Colon (tissue), 2 donors: ENCODE measurements at regions not wholly inside any gene's neighbourhood (a gene's known extent, or its start where the extent isn't known, plus 50 kb on each side); places are given as distances from the start of the nearest gene placed in this dataset.
"Not testable (repeated sequence)": the region's sequence is repeated elsewhere in the genome, so short reads cannot be mapped to it uniquely, and the experiment has no call there.

Source experiments
- FAIRE-seq: peaks from 2 replicates; lab custom pipeline; 2012; peaks lifted over from hg19 to GRCh38; lab: Jason Lieb, UNC
- donor health status: control.
- donor health status: control.

- FAIRE-seq, result not testable (repeated sequence)
Measured at GRCh38 chr9:78916884-78917283, 620.0 kb downstream of the PSAT1 start.

GRCh38 chr9:78918976-78919375 lies 622.1 kb downstream of the PSAT1 start:
- FAIRE-seq, result no peak

DNA sequence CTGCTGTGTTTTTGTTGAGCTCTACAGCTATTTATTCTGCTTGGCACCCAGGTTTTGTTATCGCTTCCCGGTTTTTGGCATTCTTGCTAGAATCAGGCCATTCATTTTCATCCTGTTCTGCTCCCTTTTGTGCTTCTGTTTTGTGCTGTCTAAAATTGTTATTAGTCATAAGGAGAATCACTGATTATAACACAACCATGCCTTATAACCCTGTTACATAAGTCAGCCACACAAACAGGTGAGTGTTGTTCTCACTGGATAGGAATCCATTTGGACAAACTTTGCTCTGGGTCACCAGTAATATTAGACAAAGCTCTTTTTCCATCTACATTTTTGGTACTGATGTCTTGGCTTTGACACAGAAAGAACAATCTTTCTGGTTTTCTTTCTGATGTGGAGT lies 622.8 kb downstream of the PSAT1 start:
- FAIRE-seq, result no peak

- FAIRE-seq, result no peak
Measured at GRCh38 chr9:78921341-78921740, 624.4 kb downstream of the PSAT1 start.

DNA sequence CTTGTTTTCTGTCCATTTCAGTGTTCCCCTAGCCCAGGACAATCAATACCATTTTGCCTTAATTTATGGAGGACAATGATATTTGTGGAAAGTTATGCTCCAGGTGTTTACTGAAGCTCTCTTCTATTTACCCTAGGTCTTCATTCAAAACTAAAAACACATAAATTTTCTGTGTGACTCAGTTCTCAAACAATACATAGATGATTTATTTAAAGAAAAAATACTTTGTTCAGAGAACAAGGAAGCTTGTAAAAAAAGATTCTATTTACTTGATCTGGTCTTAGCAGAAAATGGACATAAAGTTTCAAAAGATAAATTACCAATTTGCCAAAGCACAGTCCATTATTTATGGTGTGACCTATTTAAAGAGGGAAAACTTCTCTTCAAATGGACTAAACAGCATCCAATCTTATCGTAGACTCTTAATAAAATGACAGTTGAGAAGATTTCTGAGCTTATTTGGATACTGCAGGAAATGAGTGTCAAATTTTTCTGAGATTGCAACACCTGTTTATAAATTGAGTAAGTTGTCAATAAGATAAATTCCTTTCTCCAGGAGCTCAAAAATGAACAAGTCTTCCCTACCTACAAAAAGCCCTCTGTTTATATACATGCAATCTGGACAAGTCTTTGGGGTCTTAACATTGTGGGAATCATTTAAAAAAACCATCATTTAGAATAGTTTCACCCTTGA lies 627.2 kb downstream of the PSAT1 start:
- FAIRE-seq, result no peak

DNA sequence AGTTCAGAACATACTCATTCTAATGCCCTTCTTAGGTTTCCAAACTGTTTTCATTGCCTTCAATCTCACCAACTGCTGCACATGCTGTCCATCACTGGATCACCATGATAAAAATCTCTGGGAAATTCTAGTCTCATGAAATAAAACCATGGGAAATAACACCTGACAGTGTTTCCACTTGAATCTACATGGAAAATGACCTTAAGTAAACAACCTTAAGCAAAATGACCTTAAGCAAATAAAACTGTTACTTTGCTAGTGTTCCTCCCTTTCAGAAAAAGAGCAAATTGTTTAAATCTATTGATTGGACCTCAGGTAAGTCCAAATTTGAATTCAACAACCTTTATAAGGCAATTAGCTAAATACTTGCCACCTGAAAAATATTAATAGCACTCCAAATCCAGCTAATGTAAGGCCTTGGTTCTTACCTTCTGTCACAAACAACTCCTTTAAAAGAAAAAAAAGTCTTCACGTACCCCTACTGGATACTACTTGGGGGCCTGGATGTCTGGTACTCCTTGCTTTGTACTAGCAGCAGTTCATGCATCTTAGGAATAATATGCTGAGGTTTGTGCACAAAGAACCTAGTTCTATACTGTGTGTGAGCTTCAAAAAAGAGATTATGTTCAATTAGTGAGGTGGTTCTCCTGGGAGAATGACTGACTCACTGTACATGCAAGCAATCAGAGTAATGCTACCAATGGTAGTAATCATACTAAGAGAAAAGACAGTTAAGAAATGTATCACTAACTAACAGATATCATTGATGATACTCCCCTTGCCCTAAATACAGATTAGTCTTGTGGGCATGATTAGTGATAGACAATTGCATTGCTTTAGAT lies 630.4 kb downstream of the PSAT1 start:
- no peak for FAIRE-seq

GRCh38 chr9:78928625-78929405 lies 631.9 kb downstream of the PSAT1 start:
- FAIRE-seq, result no peak

DNA sequence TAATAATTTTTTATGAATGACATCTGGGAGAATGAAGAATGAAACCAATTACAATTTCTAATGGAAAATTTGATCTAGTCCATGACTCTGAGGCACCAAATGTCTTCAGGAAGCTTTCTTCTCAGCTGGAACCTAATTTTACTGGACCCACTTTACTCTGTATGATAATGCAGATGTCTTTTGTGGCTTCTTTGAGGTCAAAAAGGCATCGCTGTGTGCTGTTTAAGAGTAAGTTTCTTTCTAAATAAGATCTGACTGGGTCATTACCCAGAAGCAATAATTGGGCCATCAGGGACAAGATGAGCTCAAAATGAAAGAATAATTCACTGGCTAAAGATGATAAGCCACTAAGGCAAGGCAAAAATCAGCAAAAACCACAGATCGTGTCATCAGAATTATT lies 633.4 kb downstream of the PSAT1 start:
- no peak for FAIRE-seq

DNA sequence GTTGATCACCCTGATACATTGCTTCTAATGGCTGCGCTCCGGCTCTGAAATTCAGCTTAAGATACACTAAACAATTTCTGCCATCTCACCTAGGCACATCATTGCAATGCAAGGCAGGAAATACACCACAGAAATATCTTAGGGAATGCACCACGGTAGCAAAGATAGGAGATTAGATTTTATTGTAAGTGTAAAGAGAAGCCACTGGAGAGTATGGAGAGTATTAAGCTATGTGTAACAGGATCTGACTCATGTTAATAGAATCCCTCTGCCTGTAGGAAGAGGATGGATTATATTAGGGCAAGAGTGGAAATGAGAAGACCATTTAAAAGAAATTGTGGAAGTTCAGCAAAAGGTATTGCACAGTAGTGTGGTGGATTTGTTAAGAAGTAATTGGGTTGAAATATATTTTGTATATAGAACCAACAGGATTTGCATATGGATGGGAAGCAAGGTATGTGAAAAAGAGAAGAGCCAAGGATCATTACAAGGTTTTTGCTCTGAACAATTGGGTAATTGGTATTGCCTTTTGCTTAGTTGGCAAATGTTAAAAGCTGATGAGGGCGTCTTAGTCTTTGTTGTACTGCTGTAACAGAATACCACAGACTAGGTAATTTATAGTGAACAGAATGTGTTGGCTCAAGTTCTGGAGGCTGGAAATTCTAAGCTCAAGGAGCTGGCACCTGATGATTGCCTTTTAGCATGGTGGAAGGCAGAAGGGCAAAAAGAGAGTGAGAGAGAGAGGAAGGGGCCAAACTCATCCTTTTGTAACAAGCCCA lies 636.1 kb downstream of the PSAT1 start:
- no peak for FAIRE-seq

- FAIRE-seq, result no peak
Measured at GRCh38 chr9:78934880-78935279, 636.9 kb upstream of the TLE4 start.

DNA sequence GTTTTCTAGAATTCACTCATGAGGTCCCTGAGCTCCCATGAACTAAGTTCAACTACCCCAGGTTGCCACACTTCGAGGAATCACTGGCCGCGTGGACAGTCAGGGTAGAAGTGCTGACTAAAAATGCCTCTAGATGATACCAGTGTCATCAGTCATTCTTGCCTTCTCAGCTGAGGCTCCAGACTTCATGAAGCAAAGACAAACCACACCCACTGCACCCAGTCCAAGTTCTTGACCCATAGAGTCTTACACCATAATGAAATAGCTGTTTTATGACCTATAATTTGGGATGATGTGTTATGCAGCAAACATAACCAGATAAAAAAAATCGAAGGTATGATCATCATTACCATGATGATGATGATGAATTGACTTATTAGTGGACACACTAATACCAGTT lies 632.9 kb upstream of the TLE4 start:
- FAIRE-seq, result no peak

GRCh38 chr9:78939311-78940065 lies 632.3 kb upstream of the TLE4 start:
- FAIRE-seq, result no peak

DNA sequence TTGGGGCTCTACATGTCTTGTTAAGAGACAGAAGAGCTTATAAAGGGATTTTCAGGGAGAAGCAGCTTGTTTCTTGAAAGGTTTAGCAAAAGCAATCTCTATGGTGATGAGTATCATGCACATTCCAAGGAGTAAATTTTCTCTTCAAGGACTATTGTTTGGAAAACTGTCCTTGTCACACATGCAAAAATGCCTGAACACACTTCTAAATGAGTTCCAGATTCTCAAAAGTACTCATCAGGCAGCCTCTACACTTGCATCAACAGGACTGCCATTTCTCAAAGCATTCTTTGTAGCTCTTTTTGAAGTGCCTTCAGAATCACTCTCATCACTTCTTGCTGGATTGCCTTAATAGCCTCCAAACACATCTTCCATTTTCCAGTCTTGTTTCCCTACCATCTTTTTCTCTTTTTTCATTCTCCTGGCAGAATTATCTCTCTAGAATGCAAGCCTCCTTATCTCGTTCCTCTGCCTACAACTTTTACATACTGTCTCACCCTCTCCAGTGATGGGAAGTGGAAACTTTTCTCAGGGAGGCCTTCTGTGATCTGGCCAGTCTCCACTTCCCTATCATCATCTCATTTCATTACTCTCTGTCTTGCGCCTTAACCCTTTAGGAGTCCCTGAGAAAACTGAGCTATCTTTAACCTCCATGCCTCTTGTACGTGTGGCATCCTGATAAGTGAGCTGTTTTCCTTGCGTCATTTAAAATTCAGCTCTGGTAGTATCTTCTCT lies 631.5 kb upstream of the TLE4 start:
- FAIRE-seq, result no peak

DNA sequence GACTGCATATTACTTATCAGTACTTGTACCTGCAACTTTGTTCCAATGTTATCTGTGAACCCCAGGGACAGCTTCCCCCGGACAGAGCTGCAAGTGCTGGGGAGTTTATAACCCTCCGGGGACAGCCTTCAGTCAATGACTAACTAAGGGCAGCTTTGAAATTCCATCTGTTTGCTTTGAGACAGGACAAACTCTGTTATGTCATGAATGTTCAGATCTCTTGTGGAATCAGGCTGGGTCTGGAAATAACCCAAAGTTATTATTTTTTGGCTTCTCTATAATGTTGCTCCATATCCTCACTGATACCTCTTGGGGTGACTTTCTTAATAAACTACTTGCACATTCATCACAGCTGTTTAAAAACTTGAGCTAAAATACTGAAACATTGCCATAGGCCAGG lies 617.5 kb upstream of the TLE4 start:
- no peak for FAIRE-seq

DNA sequence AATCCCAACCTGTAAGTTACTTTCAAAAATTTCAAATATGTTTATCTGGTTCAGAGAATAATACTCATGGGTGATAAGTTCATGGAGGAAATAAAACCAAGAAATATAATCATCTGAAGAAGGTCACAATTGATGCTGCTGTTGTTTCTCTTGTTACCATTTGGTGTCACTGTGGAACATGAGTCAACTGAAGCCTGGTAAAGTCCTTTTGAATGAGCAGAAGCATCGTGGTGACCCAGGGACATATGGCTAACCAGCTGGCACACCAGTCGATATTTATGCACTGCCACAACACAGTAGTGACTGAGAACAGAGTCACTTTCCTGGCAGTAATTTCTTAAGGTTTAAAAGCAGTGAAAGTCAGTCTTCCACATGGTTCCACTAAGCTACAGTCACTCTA lies 612.9 kb upstream of the TLE4 start:
- FAIRE-seq, result no peak

DNA sequence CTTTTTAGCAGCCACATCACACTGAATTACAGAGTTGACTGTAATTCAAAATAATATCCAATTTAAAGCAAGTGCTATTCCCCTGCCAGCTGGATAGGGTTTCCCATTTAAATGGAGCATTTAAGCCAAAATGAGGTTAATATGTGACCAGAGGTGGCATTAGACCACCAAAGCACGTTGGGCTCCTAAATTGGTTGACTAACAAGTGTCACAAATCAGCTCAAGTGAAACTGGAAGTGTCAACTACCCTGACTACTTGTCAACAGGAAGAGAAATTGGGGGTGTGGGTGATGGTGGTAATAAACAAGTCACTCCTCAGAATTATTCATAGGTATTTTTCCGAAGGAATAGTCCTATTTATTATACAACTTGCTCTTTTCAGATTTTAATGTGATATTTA lies 609.6 kb upstream of the TLE4 start:
- FAIRE-seq, result no peak

GRCh38 chr9:78963911-78964310 lies 607.9 kb upstream of the TLE4 start:
- no peak for FAIRE-seq

- no peak for FAIRE-seq
Measured at GRCh38 chr9:78967596-78968217, 604.1 kb upstream of the TLE4 start.

DNA sequence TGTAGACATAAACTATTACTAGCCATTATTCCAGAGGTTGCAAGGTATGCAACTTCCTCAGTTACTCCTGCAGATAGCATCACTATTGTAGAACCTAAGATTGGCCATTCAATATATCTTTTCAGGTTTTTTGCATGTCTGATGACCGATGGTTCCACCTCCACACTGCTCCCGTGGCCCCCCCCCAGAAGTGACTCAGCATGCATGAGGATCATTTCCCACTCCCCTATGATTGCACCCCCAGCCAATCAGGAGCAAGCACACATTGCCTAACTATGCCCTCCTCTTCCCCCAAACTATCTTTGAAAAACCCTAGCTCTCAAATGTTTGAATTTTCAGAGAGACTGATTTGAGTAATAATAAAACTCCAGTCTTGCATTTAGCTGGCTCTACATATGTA lies 601.4 kb upstream of the TLE4 start:
- no peak for FAIRE-seq

DNA sequence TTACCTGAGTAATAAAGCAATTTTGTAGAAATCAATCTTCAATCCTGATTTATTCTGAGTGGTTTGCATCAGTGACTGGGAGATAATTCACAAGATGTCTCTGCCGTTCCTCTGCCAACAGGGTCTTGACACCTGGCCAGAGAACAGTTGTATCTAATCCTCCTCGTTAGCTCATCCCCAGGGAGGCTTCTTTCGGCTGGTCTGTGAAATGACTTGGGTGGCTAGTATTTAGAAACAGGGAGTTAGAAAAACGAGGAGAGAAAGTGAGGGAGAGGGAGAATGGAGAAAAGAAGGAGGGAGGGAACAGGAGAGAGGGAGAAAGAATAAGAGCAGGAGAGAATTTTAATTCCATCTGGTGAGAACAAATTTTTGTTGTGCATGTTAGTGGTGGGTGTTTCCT lies 600.2 kb upstream of the TLE4 start:
- FAIRE-seq, result no peak
